Testis (tissue), 2 donors: ENCODE measurements at regions not wholly inside any gene's neighbourhood (a gene's known extent, or its start where the extent isn't known, plus 50 kb on each side); places are given as distances from the start of the nearest gene placed in this dataset.

Experiments used
- DNase-seq: peaks from one replicate; pipeline ENCODE4 v3.0.0-alpha.2; 2019
- H3K27ac ChIP-seq, 2 donors: fragments of 200-600 bp; sonication (generic); one replicate each; pipeline ENCODE4 v1.5.1; 2019
- H3K27me3 ChIP-seq: fragments of 200-600 bp; sonication (generic); one replicate; pipeline ENCODE4 v1.5.1; 2019
- H3K36me3 ChIP-seq: fragments of 200-600 bp; sonication (generic); one replicate; pipeline ENCODE4 v1.5.1; 2017; ENCODE audit warnings: low read depth; ENCODE audit errors: missing control alignments
- H3K4me1 ChIP-seq: fragments of 200-600 bp; sonication (generic); one replicate; pipeline ENCODE4 v1.5.1; 2019
- H3K4me3 ChIP-seq, 2 donors: fragments of 200-600 bp; sonication (generic); one replicate each; pipeline ENCODE4 v1.5.1; 2017 to 2019
- H3K9me3 ChIP-seq: fragments of 200-600 bp; sonication (generic); one replicate; pipeline ENCODE4 v1.5.1; 2017
- CTCF ChIP-seq, 3 experiments: fragments of 450-650 bp in 2 of 3; fragments of 200-600 bp in 1 of 3; sonication (generic) in 1 of 3; IDR thresholded peaks; one replicate each; pipeline ENCODE4 v1.5.1; 2016 to 2019; ENCODE audit warnings: antibody characterized with exemption in 3 of 3, mild to moderate bottlenecking in 2 of 3, moderate library complexity in 1 of 3
- POLR2A ChIP-seq: fragments of 450-650 bp; IDR thresholded peaks from one replicate; pipeline ENCODE4 v1.6.1; 2017; ENCODE audit warnings: antibody characterized with exemption, mild to moderate bottlenecking, moderate library complexity
- WGBS, 2 donors: methylation state at CpG; one replicate each; pipeline ENCODE4 v1.1.5; 2018; 5-methylcytosine and 5-hydroxymethylcytosine counted together
- intact Hi-C: fragments of 100-400 bp; cut with DNase I; formaldehyde crosslinking; loops from one replicate; pipeline ENCODE4 v1.15.1; 2023; ENCODE audit warnings: low total_unique reads

DNA sequence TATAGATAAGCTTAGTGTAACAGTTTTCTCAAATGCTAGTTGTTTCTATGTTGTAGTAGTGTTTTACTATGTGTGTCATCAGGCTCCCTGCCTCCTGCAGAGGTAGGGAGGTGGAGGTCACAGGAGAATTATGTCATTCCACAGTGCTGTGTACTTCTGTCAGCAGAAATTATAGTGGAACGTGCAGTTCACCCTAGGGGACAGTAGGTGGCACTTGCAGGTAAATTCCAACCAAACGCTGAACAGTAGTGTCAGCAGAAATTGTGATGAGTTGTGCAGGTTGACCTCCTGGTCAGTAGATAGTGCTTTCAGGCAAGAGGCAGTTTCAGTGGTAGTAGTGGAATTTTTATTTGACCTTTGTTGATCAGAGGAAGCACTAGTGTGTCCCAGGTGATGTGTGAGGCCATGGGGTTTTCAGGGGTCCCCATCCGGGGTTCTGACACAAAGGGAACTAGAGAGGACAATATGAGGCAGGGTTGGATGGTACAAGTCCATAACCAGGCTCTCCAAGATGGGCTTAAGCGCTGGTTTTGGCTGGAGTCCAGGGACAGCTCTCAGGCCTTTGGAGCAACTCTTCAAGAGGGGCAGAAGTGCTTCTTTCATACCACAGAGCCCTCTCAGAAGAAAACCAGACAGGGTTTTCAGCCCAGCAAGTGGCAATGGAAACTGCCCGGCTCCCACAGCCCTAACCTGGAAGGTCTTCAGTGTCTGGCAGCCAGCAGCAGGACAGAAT, 402.9 kb downstream of the CYLC2 start:
- H3K36me3 ChIP-seq, result no peaks in the 10 kb centered on the region
- WGBS, 2 donors, result 62 to 65% methylated on average over 3 to 5 of the region's 5 CpGs
- H3K27me3 ChIP-seq, result no peaks in the 10 kb centered on the region
- H3K4me1 ChIP-seq, result no peaks in the 10 kb centered on the region
- no peak overlapping the region for H3K4me3 ChIP-seq
- no peak for TF ChIP-seq POLR2A
- TF ChIP-seq CTCF (IDR thresholded peaks at IDR 0.05), result peak; percentile 27 to 56 (median 56)
- no peak overlapping the region for H3K27ac ChIP-seq
- no peaks in the 10 kb centered on the region for H3K9me3 ChIP-seq
- peak; percentile 73 for DNase-seq
- intact Hi-C loops, result no loop called here

- Histone ChIP-seq H3K27me3 (no peaks in the 10 kb centered on the region), H3K4me3 (no peak overlapping the region), H3K27ac (no peak overlapping the region), H3K36me3 (no peaks in the 10 kb centered on the region), H3K4me1 (no peaks in the 10 kb centered on the region), H3K9me3 (no peaks in the 10 kb centered on the region)
- DNase-seq, result no peak
- TF ChIP-seq POLR2A (no peak), CTCF (IDR thresholded peaks at IDR 0.05) (no peak)
- intact Hi-C loops, result no loop called here
- 92 to 93% methylated on average over 3 of the region's 3 CpGs for WGBS, 2 donors
Observed at GRCh38 chr9:103399535-103399934, 404.4 kb downstream of the CYLC2 start.

GRCh38 chr9:103407260-103407659, 412.1 kb downstream of the CYLC2 start:
- WGBS, 2 donors, result 93 to 100% methylated on average over 1 of the region's 1 CpG
- H3K4me1 ChIP-seq, result no peaks in the 10 kb centered on the region
- no peaks in the 10 kb centered on the region for H3K36me3 ChIP-seq
- intact Hi-C loops, result no loop called here
- no peaks in the 10 kb centered on the region for H3K9me3 ChIP-seq
- H3K4me3 ChIP-seq, result no peak overlapping the region
- TF ChIP-seq CTCF (IDR thresholded peaks at IDR 0.05), result no peak
- TF ChIP-seq POLR2A, result no peak
- H3K27ac ChIP-seq, result no peak overlapping the region
- H3K27me3 ChIP-seq, result no peaks in the 10 kb centered on the region
- no peak for DNase-seq

DNA sequence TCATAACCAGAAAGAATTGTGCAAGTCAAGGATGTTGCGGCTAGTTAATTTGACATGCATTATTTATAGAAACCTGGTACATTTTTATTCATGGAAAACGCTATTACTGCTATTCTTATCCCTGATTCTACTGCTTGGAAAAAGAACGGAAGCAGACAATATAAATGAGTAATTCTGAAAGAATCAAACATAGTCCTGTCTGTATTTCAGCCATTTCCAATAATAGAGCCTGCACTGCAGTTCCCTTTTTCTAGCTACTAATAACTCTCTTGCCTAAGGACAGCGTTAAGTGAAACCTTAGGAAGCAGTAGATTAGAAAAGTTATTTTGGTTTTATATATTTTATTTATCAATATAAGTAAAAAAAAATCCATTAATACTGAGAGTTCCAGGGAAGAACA, 414.9 kb downstream of the CYLC2 start:
- no peak overlapping the region for H3K4me3 ChIP-seq
- intact Hi-C loops, result no loop called here
- H3K27ac ChIP-seq, result no peak overlapping the region
- no peak for DNase-seq
- H3K36me3 ChIP-seq, result no peaks in the 10 kb centered on the region
- H3K9me3 ChIP-seq, result no peaks in the 10 kb centered on the region
- H3K4me1 ChIP-seq, result no peaks in the 10 kb centered on the region
- WGBS, 2 donors, result 46 to 64% methylated on average over 4 of the region's 4 CpGs
- TF ChIP-seq POLR2A (no peak), CTCF (IDR thresholded peaks at IDR 0.05) (no peak)
- no peaks in the 10 kb centered on the region for H3K27me3 ChIP-seq

DNA sequence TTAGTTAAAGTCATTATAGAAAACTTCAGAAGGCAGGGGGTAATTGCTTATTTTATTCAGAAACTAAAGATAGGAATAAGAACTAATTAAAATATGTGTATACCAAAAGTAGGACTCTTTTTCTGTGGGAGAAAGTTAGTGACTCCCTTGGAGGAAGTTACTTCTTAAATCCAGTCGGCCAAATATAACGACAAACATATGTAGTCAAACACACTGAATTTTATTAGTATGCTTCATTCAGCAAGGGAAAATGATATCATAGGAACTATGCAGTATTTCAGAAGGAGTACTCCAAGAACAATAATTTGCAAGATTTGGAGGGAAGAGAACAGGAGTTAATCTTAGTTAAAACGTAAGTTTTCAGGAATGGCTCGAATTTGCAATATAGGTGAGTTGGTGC, 432.6 kb downstream of the CYLC2 start:
- WGBS, 2 donors, result 74 to 82% methylated on average over 4 of the region's 4 CpGs
- intact Hi-C loops, result no loop called here
- no peak for DNase-seq

More for the DNA sequence above, 432.6 kb downstream of the CYLC2 start:
- H3K9me3 ChIP-seq, result no peaks in the 10 kb centered on the region
- no peak overlapping the region for H3K4me3 ChIP-seq
- TF ChIP-seq CTCF (IDR thresholded peaks at IDR 0.05), result no peak
- TF ChIP-seq POLR2A, result no peak
- H3K27me3 ChIP-seq, result no peaks in the 10 kb centered on the region
- no peaks in the 10 kb centered on the region for H3K36me3 ChIP-seq
- no peaks in the 10 kb centered on the region for H3K4me1 ChIP-seq
- H3K27ac ChIP-seq, result no peak overlapping the region
